HG03571 (cell line): ENCODE measurements at regions not wholly inside any gene's neighbourhood (a gene's known extent, or its start where the extent isn't known, plus 50 kb on each side); places are given as distances from the start of the nearest gene placed in this dataset.

Source experiments
- ATAC-seq: cut with Tn5 transposase; IDR thresholded peaks from one replicate; pipeline ENCODE4 v1.9.1; 2021; ENCODE audit not compliant: unreplicated experiment

GRCh38 chr5:173383711-173384110, 55.5 kb upstream of the STC2 start:
- no peak for ATAC-seq

- no peak for ATAC-seq
Observed at GRCh38 chr5:173378727-173379126, 50.5 kb upstream of the STC2 start.
